HK-2 (cell line): ENCODE measurements at regions not wholly inside any gene's neighbourhood (a gene's known extent, or its start where the extent isn't known, plus 50 kb on each side); places are given as distances from the start of the nearest gene placed in this dataset.

Source experiments
- DNase-seq: peaks from one replicate; pipeline ENCODE4 v3.0.0-alpha.2; 2018; ENCODE audit not compliant: unreplicated experiment

DNA sequence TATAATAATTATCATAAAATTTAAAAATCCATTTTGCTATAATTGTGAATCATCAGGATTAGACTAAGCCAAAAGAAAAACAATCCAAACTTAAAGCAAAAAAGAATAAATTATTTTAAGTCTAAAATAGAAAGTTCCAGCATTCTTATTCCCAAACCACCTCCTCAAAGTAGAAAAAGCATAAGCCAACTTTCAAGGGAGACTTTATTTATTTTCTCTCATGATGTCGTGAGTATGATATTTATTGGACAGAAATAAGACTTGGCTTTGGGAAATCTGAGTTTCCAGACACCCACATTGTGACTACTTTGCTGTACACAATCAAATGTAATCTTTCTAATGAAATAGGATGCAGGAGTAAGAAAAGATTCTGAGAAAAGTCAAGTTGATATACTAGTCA, 372.1 kb downstream of the MTRR start:
- DNase-seq: no peak

DNA sequence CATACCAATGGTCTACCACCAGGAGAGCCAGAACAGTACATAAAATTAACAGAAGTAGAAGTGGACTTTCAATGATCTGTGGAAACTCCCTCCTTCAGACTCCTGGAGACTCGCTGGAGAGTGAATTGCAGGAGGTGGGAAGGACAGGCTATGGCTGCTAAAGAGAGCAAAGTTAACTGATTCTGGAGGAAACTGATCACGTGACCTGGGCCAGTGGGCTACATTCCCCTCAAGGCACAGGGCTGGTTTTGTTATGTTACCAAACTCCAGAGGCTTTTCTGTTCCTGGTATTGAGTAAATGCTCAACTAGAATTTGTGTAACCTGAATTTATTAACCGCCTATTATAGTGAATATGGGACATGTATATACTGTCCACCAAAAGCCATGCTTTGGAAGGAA, 372.6 kb downstream of the MTRR start:
- no peak for DNase-seq

DNA sequence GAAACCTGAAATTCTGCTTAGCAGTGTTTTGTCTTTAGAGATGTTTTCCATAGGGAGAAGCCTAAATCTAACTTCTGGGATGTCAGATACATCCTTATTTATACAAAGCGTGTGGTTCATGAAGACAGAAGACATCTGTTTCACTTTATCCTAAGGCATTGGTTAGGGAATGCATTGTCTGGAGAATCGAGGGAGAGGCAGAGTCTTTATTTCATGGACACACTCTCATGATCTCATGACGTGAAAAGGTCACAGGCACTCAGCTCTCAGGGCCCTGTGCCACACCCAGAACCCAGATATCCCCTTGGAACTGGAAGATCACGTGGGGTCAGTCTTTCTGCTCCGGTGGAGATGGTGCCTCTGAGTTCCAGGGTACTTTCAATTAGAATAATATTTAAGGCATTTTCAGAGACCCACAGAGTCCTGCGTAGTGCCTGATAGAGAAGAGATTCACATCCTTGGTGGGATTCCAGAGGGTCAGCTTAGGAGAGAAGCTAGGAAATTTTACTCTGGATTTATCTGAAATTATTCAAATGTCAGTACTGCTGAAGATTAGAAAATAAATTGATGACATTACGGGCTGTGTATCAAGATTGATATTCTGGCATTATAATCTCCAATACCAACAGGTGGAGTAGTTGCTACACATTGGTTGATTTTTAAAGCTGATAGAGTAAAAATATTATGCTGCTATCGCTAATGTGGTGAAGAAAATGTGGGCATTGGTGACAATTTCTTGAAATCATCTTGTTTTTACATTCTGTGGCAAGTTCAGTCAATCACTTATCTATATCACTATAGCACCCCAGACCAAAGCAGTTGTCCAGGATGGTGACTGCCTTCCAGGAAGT, 378.3 kb downstream of the MTRR start:
- no peak for DNase-seq

DNA sequence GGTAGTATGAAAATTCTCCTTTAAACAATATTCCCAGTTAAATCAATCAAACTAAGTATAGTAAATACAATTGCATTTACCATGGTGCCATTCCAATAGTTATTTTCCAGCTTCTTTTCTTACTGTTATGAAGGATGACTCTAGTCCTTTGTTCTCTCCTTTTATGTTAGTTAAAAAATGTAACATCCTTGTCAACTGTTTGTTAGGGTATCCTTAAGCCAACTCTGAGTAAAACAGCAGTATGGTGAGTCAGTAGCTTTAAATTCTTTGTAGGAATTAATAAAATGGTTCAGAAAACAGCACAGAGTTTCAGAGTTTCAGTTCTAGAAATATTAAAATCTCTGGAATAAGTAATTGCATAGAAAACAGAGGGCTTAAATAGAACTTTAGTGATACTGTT, 384.4 kb downstream of the MTRR start:
- no peak for DNase-seq

DNA sequence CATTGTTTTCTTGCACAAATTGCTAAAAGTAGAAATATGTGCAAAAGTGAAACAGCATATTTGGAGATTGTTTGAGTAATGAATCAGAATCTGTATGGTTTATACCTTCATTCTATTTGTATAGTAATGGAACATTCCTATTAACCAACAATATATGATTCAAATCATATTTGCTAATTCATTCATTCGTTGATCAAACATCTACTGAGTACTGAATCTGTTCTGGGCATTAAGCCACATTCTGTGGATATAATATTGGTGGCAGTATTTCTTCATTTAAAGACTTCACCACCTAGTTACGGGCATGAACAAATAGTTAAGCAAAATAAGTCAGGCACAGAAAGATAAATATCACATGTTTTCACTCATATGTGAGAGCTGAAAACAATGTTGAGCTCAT, 385.7 kb downstream of the MTRR start:
- DNase-seq: no peak

DNA sequence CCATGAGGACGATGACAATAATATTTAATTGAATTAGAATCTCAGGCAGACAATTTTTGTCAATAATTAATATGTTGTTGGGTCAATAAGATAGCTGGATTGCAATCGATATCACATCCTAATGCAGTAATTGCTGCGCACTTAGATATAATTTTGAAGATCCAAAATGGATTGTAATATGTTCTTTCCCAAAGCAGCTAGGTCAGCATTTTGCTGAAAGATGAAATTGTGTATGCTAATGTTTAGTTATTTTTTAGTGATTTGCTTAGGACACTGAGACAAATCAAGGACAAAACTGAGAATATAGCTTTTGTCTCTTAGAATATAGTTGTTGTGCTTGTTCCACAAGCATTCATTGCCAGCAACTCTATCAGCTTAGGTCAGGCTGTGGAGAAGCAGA, 389.9 kb downstream of the MTRR start:
- DNase-seq: no peak

DNA sequence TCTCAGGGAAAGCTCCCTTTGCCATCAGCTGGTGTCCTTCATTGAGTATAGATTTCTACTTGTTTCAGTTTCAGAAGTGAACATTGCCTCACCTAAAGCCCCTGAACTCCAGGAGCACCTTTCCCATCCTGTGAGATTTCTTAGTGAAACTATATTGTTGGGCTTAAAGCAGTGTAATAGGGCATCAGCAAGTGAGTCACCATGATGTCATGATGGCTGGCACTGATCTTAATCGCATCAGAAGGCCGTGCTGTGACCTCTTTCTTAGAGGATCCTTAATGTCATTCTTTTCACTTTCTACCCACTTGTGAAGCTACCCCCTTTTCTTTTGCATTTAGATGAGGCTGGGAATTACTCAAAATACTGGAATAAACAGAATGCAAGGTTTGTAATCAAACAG, 401.3 kb downstream of the MTRR start:
- DNase-seq: no peak

DNA sequence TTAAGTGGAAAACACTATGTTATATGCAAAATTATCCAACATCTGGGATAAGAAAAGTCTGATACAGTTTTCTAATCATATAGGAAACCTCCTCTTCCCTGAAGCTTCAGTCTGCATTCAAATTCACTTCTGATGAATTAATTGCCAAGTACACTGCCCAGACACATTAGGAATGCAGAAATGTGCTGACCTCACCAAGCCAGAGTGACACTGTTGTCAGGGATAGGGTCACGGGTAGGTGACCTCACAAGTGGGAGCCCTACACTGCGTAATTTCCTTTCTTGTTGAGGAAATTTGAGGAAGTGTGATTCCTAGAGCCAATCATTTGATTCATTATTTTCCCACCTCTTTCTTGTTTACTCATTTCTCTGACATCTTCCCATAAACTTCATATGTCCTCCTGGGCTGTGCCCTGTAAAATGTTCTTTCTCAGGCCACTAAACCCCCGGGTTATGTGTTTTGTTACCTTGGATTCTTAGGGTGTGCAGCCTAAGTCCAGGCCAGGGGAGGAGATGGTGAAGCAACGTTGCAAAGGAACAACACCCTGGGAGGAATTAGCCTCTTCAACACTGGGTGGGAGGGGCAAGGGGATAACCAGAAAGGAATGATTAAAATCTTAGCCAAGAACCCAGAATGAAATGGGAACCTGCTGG, 411.9 kb downstream of the MTRR start:
- no peak for DNase-seq

DNA sequence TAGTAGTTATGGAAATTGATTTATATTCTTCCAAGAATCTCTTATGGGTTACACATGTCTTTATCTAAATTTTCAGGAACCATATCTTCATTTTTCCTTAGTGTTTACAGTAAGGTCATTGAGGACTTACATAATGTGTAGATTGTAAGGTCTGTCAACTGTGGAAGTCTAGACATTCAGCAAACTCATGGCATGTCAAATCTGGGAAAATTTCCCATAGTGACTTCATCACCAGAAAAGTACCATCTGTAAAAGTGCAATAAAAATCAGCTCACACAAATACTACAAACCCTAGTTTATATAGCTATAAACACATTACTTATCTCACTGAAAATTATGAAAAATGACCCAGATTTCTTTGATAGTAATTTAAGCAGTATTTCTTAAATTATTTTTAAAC, 419.4 kb downstream of the MTRR start:
- DNase-seq: no peak

DNA sequence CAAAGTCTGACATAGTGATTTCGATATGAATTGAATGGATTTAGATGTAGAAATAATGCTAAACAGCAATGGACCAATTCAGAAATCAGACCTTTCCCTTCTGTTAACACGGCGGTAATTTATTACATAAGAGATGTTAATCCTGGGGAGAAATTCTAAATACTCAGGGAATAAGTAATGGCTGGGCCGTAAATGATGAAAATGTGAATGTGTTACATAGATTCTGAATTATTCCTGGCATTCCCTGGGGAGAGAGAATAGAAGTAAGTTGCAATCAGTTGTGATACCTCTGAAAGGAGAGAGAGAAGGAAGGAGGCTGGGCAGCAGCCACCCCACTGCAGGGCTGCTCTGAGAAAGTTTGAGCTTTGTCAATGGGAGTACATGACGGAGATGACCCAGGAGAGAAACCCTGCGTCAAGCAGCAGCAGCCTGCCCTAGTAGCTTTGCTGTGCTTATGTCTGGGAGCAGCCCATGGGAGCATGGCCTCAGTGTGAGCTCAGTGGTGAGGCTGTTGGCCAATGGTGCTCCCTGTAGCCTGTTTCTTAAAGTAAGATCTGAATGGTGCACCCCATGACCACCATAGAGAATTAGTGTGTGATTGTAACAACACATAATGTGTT, 420.1 kb downstream of the MTRR start:
- DNase-seq: no peak

DNA sequence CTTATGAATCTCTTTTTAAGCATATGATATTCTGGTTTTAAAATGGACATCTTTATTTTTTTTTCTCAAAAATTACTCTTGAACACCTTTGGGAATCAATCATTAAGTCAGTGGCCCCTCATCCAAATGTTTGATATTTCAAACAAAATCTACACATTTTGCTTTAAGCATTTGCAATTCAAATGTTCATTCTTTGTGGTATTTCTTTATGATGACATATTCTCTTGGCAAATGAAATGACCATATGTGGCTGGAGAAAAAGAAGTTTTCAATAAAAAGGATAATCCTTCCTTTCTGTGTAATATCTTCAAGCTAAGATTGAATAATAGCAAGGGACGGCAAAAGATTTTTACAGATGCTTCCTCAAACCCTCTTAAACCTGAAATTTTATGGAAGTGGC, 420.8 kb downstream of the MTRR start:
- DNase-seq: no peak

DNA sequence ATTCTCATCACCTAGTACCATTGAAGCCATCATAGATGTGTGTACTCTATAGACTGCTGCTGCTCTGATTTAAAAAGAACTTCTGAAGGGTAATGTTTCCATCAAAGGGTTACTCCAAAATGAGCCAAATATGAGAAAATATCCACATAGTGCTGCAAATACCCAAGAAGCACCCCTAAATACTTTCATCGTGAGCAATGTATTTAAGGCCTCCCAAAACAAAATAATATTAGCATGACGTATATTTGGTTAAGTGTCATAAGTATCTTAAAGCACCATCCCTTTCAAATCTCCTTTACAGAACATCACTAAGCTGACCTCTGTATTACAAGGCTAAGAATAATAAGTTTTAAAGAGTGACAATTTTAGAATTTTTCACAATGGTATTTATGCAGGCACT, 421.8 kb downstream of the MTRR start:
- DNase-seq: no peak

DNA sequence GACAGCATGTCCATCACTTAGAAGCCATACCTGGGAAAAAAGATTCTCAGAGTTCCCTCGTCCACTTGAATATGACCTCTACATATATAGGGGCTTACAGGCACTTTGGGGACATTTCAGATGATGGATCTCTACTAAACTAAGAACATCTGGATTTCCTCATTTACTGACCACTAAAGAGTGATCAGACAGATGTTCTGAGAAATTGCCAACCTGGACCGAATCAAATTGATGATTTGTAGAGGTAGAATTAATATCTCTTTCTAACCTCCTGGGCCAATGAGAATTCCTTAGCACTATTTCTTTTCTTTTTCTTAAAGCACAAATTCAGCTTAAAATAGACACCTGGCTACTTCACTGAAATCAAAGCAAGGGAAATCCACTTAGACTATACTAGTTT, 422.7 kb downstream of the MTRR start:
- no peak for DNase-seq

DNA sequence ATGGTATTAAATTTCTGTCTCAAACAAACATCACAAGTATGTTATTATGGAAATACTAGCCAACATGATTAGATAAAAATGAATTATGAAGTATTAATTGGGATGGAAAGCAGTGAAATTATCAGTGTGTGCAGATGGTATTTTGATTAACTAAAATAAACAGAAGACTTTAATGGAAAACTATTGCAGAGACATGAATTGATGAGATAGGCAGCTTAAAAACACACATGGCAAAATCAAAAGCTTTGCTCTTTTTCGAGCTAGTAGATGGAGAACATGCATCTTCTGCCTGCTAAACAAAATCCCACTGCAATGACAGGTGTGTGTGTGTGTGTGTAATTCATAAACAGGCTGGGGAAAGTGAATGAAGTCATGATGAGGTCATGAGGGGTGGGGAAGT, 426.2 kb downstream of the MTRR start:
- DNase-seq: no peak

DNA sequence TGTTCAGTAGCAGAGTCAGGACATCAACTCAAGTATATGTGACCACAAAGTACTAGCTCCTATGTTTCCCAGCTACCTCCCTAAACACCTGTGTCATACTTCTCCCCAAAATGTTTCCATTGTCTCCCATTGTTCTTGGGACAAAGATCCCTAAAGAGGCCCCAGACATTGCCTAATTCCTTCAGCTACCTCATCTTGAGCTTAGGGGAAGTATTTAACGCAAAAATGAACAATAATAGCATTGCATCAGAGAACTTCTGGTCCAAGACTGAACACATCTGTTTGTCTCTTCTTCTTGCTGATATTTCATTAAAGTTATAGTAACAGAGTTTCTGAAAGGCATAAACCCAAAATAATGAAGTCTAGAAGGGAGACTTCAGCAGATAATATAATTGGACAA, 430.8 kb downstream of the MTRR start:
- no peak for DNase-seq

DNA sequence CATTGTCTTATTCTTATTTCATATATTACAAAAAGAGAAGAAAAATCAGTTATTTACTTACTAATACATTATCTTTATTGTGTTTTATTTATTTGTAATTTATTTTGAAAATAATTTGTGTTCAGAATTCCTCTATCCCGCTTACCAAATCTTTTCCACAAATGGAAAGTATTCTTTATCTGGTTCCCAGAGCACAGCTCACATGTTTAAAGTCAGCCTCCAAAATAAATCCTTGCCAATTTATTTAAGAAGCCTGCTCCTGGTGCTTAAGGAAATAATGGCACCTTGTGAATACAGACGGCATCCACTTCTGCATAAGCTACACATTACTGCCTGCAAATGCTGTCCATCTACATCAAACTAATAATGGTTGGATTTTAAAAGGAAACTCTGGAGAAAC, 435.4 kb downstream of the MTRR start:
- DNase-seq: no peak

DNA sequence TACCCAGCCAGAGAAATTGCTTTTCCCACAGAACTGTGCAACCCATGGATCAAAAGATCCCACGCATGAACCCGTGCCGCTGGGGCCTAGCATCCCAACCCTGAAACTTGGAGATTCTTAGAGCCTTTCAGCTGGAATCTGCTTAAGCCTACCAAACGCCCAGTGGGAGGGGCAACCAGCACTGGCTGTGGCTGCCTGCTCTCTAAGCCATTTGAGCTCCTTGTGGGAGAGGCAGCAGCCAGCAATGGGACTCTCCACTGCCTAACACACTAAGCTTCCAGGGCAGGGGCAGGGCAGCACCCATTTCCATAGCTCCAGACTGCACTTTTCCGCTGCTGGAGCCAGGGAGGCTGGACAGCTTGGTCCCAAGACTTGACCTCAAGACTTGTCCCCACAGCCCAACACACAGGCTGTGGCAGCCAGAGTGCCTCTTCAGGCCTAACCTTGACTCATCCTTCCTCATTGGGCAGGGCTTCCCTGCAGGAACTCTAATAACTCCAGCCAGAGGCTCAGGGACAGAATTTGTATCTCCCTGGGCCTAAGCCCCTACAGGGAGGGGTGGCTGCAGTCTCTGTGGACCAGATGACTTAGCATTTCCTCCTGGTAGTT, 437.4 kb downstream of the MTRR start:
- no peak for DNase-seq

DNA sequence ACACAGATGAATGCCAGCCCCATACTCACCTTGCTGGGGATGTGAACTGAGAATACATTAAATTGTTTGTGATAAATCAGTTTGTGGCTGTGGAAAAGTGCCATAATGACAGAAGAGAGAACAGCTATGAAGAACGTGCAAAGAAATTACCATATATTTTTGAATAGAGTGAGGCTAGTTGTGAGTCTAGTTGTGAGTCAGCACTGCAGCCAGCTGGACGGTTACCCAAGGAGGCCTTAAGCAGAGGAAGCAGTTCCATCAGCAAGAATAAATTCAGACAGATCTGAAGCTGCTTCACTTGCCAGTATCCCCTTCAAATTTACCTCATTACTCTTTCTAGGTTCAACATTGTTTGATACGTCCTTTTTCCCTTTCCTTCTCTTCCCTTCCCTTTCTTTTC, 446.0 kb downstream of the MTRR start:
- DNase-seq: no peak

DNA sequence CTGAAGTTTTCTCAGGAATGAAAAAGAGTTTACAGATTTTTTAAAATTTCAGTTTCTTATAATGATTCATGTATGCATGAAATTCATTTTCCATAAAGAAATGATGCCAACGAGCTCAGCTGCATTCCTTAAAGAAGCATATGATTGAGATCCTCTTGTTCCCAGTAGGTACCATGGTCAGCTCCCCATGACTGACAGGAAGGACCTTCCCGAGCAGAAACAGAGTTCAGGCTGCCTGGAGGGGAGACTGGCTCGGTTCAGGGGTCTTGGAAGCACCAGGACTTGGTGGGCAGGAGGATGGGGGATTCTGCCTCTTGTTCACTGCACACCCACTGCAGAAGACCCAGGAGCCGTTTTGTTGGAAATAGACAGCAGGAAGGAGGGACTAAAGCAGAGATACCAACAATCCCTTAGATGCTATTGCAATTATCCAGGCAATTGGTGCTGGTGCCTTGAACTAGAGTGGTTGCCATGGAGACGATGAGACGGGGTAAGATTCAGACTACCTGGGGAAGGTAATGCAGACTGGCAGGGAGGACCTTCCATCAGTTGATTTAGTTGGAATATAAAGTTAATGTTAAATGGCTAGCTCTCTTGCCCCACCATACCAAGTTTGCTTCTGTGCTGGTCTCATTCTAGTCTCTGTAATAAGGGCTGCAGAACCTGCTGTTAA, 447.8 kb downstream of the MTRR start:
- no peak for DNase-seq

DNA sequence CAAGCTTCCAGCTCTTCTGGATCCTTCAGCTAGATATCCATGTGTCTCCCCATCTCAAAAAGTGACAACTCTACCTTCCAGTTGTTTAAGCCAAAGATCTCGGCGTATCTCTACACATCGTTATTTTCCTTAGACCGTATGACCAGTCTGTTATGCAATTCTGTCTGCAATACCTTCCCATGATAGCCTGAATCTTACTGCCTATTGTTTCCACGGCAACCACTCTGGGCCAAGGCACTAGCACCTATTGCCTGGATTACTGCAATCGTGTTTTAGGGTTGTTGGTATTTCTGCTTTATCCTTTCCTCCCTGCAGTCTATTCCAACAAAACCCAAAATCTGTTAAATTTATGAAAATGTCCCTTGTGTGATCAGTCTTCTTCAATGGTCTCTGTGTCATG, 448.4 kb downstream of the MTRR start:
- no peak for DNase-seq

DNA sequence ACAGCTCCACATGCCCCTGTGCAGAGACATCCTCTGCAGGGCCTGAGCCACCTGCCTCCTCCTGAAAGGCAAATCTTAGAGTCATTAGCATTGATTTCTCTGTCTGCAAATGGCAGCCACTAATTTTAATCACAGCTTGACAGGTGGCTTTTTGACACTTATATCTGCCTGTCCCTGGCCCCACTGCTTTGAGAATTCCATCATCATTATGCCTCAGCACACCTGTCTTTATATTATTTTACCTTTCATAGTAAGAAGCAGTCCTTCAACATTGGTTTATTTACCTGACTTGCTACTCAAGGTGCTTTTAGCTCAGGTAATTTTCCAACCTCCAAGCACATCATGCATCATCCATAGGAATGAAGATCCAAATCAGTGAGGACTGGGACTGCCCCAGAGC, 451.3 kb downstream of the MTRR start:
- no peak for DNase-seq

DNA sequence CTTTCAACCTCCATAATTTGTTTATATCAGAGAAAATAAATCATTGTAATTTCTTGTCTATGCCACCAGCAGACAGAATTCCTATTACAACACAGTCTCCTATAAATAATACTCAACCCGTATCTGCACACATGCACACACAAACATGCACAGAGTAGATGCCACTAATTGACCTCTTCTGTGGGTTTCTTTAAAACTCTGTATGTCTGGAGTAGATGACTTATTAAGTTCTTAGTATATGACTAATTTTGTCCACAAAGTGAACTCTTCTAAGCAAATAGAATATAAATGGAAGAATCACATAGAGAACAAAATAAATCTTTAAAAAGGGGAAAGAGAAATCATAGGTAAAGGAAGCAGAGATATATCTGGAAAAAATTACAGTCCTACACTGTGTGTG, 452.3 kb downstream of the MTRR start:
- DNase-seq: no peak
